Stimulated activated CD4-positive, alpha-beta T cell treated with anti-CD3 and anti-CD28 coated beads, Interleukin-12 subunit alpha, Interleukin-12 subunit beta, amount 100 ng/mL, for 4 hours (primary cell): ENCODE measurements at regions not wholly inside any gene's neighbourhood (a gene's known extent, or its start where the extent isn't known, plus 50 kb on each side); places are given as distances from the start of the nearest gene placed in this dataset.
A peak's percentile ranks its signal among the peaks of the same experiment; 100 is the strongest.

Experiments used
- DNase-seq: peaks from one replicate; pipeline ENCODE4 v3.0.0-alpha.2; 2020

DNA sequence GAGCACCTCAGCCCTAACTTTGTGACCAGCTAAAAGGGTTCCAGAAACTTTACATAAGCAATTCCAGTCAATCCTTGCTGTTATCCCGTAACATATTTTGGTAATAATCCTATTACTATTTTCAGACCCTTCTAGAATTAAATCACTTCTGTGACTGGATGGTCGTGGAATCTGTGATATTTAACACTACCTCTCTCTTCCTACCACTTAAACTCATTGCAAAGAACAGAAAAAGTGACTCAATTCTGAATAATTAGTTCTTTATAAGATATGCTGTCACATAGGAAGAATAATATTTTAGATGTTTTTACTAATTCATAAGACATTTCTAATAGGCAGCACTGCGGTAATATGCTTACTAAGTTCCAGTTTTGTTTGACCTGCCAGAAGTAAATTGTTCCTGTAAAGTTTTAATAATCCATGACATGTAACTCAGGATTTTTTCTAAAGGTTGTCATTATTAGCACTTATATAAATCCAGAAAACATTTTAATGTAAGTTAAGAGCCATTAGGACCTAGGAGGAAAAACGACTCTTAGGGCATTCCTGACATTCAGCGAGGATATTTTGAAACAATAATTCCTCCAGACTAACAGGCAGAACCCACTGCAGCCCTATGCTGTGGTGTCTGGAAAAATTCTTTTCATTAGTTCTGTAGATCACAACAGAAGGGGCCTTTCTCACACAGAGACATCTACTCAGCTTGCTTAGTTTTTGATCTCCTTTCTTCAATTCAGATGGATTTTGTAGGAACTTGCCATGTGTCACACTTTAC lies 113.3 kb upstream of the MBNL1 start:
- DNase-seq = no peak

DNA sequence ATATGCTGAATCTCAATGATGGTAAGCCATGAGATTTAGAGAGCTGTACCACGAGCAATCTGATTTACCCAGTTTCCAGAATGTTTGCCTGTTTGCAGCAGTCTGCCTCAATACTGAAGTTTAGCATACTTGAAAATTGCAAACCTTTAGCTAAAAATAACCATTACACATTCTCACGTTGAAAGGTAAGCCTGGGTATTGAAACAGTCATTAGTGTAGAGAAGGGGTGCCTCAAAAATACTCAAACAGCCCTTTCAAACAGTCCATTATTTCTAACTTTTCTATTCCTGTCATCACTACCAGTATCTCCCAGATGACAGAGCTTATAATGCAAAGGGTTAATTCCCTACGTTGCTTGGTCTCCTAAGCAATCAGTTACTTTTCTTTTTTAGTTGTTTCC lies 111.8 kb upstream of the MBNL1 start:
- DNase-seq = no peak

DNA sequence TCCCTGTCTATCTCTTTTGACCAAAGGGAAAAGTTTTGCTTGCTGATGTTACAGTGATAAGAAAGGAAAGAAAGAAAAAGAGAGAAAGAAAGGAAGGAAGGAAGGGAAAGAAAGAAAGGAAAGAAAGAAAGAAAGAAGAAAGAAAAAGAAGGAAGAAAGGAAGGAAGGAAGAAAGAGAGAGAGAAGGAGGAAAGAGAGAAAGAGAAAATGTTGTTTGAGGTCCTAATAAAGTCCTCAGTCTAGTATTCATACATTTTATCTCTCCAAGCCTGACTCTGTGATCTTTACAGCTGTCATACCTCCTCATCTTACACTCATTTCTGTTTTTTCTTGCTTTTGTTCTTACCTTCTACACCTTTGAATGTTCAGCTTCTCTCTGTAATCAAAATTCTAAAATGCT lies 111.4 kb upstream of the MBNL1 start:
- no peak for DNase-seq

DNA sequence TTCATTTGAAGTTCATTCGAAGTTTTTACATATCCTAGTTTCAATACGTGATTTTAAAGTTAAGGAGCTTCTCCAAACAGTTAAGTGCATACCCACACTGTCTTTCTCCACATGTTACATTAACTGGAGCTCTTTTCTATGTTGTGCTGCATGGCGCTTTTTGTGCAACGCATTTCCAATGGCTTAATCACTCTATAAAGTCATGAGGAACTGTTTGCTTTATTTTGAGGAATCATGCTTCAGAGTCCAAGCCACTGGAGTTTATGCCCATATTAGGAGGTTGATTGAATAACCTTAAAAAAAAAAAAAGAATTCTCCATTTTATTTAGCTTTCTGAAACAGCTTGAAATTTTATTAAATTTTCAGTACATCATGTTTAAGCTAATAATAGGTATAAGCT lies 109.4 kb upstream of the MBNL1 start:
- no peak for DNase-seq

GRCh38 chr3:152160350-152161011 lies 108.2 kb upstream of the MBNL1 start:
- DNase-seq = no peak

GRCh38 chr3:152172460-152172859 lies 96.3 kb upstream of the MBNL1 start:
- DNase-seq = no peak

GRCh38 chr3:152173627-152174026 lies 95.1 kb upstream of the MBNL1 start:
- DNase-seq = no peak

GRCh38 chr3:152174876-152175527 lies 93.7 kb upstream of the MBNL1 start:
- no peak for DNase-seq

- DNase-seq = no peak
These were observed 93.2 kb upstream of the MBNL1 start for GRCh38 chr3:152175528-152175889.

- no peak for DNase-seq
These were observed 92.5 kb upstream of the MBNL1 start for GRCh38 chr3:152176241-152176640.

DNA sequence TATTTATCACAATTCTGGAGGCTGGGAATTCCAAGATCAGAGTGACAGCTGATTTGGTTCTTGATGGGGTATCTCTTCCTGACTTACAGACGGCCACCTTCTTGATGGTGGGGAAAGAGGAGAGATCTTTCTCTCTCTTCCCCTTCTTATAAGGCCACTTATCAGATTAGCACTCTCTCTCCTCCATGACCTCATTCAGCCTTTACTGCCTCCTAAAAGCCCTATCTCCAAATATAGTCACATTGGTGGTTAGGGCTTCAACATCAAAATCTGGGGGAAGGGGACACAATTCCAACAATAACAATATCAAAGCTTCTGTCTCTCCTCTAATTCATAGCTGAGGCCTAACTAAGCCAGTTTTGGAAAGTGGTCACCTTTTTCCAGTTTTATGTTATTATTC lies 91.7 kb upstream of the MBNL1 start:
- no peak for DNase-seq

GRCh38 chr3:152177757-152178156 lies 91.0 kb upstream of the MBNL1 start:
- DNase-seq = no peak

DNA sequence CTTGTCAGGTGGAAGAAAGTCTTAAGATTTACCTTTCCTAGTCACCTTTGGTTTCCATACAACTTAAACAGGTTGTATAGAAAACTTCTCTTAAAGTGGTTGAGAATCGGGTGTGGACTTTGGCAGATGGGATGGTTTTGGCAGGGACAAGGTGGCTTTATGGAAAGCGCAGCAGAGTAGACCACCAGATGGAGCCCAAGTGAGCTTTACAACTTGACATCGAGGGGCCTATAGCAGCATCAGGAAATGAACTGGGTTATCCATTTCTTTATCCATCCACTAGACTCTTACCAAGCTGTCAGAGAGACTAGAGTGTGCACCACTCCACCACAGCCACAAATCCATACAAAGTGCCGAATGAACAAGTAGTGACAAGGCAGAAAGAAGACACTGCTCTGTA lies 85.3 kb upstream of the MBNL1 start:
- peak; percentile 13 for DNase-seq

DNA sequence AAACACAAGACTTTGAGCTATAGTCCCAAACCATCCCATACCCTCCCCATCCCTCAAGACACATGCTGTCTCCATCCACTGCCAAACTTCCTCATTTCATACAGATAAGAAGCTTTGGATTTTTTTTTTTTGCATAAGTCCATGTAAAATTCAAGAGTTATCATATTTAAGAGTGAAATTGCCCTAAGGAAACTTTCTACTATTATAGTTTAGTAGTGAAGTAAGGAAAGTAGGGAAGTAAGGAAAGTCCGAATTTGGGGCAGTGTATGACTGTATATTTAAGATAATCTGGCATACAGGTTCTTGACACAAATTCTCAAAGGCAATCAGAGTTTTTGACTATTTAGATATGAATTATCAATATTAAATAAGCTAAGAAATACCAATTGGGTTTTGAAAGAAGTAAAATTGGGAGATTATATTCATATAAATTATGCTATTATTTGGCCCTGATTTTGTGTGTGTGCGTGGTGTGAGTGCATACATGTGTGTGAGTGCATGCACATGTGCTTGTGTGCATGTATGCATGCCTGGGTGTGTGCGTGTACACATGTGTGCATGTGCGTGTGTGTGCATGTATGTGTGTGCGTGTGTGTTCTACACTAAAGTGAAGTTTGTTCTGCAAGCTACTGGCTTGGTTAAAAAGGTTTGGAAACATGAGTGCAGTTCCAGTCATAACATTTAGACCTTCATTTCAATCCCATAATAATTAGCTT lies 83.6 kb upstream of the MBNL1 start:
- no peak for DNase-seq

- no peak for DNase-seq
These were observed 82.7 kb upstream of the MBNL1 start for GRCh38 chr3:152185891-152186630.

DNA sequence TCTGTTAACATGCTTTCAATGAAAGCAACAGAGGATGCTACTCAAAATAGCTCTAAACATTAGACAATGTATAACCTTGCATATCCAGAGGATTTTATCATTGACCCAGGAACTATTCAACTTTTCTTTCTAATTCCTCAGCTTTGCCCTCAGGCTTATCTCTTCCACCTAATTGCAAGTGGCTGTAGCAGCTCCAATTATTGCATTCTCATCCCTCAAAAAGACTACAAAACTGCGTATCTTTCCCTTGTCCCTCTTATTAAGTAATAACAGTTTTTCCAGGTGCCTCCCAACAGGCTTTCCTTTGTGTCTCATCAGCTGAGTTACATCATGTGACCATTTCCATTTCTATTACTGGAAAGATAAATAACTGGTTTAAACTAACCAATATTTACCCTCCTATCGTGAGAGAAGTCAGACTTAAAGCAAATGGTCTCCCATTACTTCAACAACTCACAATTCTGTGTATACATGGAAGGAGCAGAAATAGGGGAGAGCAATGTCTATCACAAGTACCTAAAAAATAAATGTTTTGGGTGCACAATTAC lies 78.0 kb upstream of the MBNL1 start:
- DNase-seq = no peak

GRCh38 chr3:152192050-152192449 lies 76.7 kb upstream of the MBNL1 start:
- DNase-seq = no peak

DNA sequence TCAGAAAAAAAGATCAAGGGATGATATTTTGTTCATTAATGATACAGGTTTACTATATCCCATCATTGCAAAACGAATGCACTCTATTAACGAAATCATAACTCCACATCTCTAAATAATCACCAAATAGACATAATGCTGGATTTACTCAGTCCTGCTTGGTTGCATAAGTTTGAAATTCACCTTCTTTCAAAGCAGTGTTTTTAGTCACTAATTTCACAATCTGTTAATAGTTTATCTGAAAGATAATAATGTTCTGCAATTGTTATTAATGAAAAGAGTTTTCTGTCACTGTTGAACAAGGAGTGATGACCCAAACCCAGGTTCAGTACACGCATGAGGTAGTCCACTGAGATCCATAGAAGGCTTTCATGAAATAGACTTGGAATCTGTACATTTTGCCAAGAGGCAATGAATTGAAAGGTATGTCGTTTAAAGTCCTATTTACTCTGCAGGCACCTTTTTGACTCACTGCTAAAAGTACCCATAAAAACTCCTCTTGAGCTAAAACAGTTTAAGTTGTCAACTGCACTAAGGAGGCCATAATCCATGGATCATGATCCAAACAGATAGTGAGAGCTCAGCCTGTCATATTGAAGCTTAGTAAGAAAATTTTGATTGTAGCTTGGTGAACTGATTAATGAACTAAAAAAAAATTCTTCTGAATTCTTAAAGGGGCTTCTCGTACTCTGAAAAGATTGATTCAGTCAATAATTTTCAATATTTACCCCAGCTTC lies 75.6 kb upstream of the MBNL1 start:
- DNase-seq = no peak

- DNase-seq = no peak
These were observed 75.0 kb upstream of the MBNL1 start for GRCh38 chr3:152193673-152194267.

- DNase-seq = no peak
These were observed 73.5 kb upstream of the MBNL1 start for GRCh38 chr3:152195206-152195605.

- no peak for DNase-seq
These were observed 71.9 kb upstream of the MBNL1 start for GRCh38 chr3:152196782-152197181.
